HL-60 (cell line): ENCODE measurements at regions not wholly inside any gene's neighbourhood (a gene's known extent, or its start where the extent isn't known, plus 50 kb on each side); places are given as distances from the start of the nearest gene placed in this dataset.

Source experiments
- GABPA ChIP-seq: IDR thresholded peaks from 2 replicates; pipeline ENCODE4 v1.6.1; 2012; ENCODE audit warnings: low read depth
- POLR2AphosphoS5 ChIP-seq: IDR thresholded peaks from 2 replicates; pipeline ENCODE4 v1.6.1; 2012; ENCODE audit warnings: low read depth
- SPI1 ChIP-seq: IDR thresholded peaks from 2 replicates; pipeline ENCODE4 v1.6.1; 2012; ENCODE audit warnings: low read depth, mild to moderate bottlenecking, borderline replicate concordance
- TF ChIP-seq, protein P1 (sequence below): IDR thresholded peaks from one replicate; pipeline ENCODE4 v1.5.1; 2011; ENCODE audit warnings: low read length, control low read depth, inconsistent platforms; ENCODE audit not compliant: insufficient read depth
- TF ChIP-seq, protein P2 (sequence below): IDR thresholded peaks from 2 replicates; pipeline ENCODE4 v1.6.1; 2012; ENCODE audit warnings: low read depth; ENCODE audit not compliant: insufficient replicate concordance

GRCh38 chr9:89848060-89849040, 243.5 kb downstream of the GADD45G start:
- TF ChIP-seq, protein P1, sequence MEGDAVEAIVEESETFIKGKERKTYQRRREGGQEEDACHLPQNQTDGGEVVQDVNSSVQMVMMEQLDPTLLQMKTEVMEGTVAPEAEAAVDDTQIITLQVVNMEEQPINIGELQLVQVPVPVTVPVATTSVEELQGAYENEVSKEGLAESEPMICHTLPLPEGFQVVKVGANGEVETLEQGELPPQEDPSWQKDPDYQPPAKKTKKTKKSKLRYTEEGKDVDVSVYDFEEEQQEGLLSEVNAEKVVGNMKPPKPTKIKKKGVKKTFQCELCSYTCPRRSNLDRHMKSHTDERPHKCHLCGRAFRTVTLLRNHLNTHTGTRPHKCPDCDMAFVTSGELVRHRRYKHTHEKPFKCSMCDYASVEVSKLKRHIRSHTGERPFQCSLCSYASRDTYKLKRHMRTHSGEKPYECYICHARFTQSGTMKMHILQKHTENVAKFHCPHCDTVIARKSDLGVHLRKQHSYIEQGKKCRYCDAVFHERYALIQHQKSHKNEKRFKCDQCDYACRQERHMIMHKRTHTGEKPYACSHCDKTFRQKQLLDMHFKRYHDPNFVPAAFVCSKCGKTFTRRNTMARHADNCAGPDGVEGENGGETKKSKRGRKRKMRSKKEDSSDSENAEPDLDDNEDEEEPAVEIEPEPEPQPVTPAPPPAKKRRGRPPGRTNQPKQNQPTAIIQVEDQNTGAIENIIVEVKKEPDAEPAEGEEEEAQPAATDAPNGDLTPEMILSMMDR: no peak
- TF ChIP-seq SPI1: no peak
- TF ChIP-seq, protein P2, sequence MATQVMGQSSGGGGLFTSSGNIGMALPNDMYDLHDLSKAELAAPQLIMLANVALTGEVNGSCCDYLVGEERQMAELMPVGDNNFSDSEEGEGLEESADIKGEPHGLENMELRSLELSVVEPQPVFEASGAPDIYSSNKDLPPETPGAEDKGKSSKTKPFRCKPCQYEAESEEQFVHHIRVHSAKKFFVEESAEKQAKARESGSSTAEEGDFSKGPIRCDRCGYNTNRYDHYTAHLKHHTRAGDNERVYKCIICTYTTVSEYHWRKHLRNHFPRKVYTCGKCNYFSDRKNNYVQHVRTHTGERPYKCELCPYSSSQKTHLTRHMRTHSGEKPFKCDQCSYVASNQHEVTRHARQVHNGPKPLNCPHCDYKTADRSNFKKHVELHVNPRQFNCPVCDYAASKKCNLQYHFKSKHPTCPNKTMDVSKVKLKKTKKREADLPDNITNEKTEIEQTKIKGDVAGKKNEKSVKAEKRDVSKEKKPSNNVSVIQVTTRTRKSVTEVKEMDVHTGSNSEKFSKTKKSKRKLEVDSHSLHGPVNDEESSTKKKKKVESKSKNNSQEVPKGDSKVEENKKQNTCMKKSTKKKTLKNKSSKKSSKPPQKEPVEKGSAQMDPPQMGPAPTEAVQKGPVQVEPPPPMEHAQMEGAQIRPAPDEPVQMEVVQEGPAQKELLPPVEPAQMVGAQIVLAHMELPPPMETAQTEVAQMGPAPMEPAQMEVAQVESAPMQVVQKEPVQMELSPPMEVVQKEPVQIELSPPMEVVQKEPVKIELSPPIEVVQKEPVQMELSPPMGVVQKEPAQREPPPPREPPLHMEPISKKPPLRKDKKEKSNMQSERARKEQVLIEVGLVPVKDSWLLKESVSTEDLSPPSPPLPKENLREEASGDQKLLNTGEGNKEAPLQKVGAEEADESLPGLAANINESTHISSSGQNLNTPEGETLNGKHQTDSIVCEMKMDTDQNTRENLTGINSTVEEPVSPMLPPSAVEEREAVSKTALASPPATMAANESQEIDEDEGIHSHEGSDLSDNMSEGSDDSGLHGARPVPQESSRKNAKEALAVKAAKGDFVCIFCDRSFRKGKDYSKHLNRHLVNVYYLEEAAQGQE: no peak
- no peak for TF ChIP-seq POLR2AphosphoS5
- TF ChIP-seq GABPA: no peak
